SJCRH30 (cell line): ENCODE measurements at regions not wholly inside any gene's neighbourhood (a gene's known extent, or its start where the extent isn't known, plus 50 kb on each side); places are given as distances from the start of the nearest gene placed in this dataset.
"Not testable (repeated sequence)": the region's sequence is repeated elsewhere in the genome, so short reads cannot be mapped to it uniquely, and the experiment has no call there.

Experiments
- DNase-seq, 2 experiments: peaks; one replicate each; pipeline ENCODE4 v3.0.0-alpha.2; 2015 to 2020
- H3K27ac ChIP-seq: fragments of 250-450 bp; sonication (Bioruptor Pico); 2 replicates; pipeline ENCODE4 v1.5.1; 2020; ENCODE audit warnings: mild to moderate bottlenecking, moderate library complexity
- H3K27me3 ChIP-seq: fragments of 250-450 bp; sonication (Bioruptor Pico); 2 replicates; pipeline ENCODE4 v1.5.1; 2020; ENCODE audit warnings: mild to moderate bottlenecking, moderate library complexity
- H3K36me3 ChIP-seq: fragments of 250-450 bp; sonication (Bioruptor Pico); 2 replicates; pipeline ENCODE4 v1.5.1; 2020; ENCODE audit warnings: mild to moderate bottlenecking, moderate library complexity
- H3K4me1 ChIP-seq: fragments of 250-450 bp; sonication (Bioruptor Pico); 2 replicates; pipeline ENCODE4 v1.5.1; 2020; ENCODE audit warnings: mild to moderate bottlenecking, moderate library complexity
- H3K4me3 ChIP-seq: fragments of 250-450 bp; sonication (Bioruptor Pico); 2 replicates; pipeline ENCODE4 v1.5.1; 2020; ENCODE audit warnings: mild to moderate bottlenecking, moderate library complexity
- H3K9me3 ChIP-seq: fragments of 250-450 bp; sonication (Bioruptor Pico); replicated peaks from 2 replicates; pipeline ENCODE4 v1.5.1; 2020; ENCODE audit warnings: mild to moderate bottlenecking, moderate library complexity

DNA sequence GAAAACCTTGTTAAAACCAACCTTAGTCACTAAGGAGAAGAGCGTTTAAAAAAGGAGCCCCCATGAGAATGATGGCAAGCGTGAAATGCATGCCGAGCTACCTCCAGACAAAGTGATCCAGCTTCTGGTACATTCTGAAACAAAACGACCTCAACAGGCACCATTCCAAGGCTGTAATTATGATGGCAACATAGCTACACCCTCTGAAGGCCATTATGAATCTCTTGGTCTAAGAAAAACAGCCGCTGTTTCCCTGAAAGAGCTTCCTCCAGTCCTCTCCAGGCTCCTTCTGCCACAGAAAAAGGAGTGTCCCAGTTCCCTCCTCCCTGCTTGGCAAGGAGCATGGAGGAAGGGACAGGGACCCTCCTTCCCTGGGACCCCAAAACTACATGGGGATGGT, 50.0 kb upstream of the ABLIM1 start:
- Histone ChIP-seq H3K9me3 (no peaks in the 10 kb centered on the region), H3K27ac (no peak overlapping the region), H3K4me3 (no peak overlapping the region), H3K27me3 (no peaks in the 10 kb centered on the region), H3K4me1 (no peaks in the 10 kb centered on the region), H3K36me3 (no peaks in the 10 kb centered on the region)
- no peak for DNase-seq

DNA sequence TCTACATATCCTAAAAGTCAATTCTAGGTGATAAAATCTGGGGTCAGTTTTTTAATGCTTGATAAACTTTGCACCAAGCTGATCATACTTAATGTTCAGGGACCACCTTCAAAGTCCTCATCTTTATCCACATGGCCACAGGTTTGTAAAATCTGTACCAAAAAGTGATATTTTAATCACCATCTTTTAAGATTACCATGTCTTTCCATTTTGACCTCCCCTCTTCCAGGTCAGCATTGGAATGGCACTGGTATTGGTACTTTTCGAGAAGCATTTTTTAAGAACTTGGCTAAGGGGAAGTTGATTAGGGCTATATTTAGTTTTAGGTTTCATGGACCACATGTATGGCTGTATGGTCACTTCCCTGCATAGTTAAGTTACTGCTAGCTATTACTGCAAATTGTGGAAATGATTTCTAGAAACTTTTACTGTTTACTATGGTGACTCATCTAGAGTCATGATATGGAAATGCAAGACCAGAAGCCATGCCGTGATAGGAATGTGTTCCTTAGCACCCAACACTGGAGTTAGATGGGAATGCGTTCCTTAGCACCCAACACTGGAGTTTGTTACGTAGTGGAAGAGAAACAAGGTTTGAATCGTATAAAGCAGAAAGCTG, 50.8 kb upstream of the ABLIM1 start:
- no peak overlapping the region for H3K4me3 ChIP-seq
- H3K9me3 ChIP-seq, result no peaks in the 10 kb centered on the region
- H3K27ac ChIP-seq, result no peak overlapping the region
- no peak for DNase-seq
- H3K36me3 ChIP-seq, result no peaks in the 10 kb centered on the region
- H3K27me3 ChIP-seq, result no peaks in the 10 kb centered on the region
- H3K4me1 ChIP-seq, result peaks cover 4% of the 10 kb centered on the region

DNA sequence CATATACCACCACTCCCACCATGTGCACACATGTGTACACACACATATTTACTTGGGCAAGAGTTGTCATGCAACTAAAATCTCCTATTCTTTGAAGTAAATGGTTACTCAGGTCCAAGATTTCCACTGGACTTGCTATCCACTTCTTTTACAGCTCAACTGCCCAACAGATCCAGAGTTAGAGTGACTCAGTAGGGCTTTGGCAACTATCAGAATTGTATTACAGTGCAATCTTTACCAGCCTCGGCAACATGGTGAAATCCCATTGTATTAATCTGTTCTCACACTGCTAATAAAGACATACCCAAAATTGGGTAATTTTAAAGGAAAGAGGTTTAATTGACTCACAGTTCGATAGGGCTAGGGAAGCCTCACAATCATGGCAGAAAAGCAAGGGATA, 51.9 kb upstream of the ABLIM1 start:
- peaks cover 13% of the 10 kb centered on the region for H3K4me1 ChIP-seq
- no peak overlapping the region for H3K27ac ChIP-seq
- H3K4me3 ChIP-seq, result no peak overlapping the region
- DNase-seq, result no peak
- H3K27me3 ChIP-seq, result no peaks in the 10 kb centered on the region
- no peaks in the 10 kb centered on the region for H3K36me3 ChIP-seq
- no peaks in the 10 kb centered on the region for H3K9me3 ChIP-seq

DNA sequence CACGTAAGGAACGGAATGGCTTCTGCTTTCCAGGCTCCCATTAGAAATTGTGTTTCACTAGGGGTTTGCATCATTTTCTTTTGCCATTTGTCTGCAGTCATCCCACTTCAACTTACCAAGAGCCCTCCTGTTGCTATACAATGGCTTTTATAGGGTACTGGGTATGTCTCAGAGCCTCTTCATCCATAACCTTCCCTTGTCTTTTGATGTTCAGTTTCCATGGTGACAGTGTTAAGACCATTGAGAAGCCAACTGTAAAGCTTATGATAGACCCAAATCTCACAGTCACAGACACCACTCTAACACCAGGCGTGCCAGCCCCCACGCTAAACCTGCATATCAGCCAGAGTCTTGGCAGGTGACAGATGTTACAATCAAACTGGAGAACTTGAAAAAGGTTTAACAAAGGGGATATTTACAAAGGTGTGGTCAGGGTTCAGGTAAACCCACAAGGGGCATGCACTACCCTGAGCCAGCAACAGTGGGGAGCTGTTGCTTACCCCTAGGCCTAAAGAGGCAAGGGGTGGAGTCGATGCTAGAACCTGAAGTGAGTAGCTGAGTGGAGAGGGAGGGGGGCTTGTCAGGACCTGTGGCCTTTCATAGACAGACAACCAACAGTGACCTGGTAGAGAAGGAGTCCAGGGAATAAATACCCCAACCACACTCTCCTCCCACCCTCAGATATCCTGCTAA, 53.2 kb upstream of the ABLIM1 start:
- Histone ChIP-seq H3K36me3 (no peaks in the 10 kb centered on the region), H3K27me3 (no peaks in the 10 kb centered on the region), H3K4me3 (no peak overlapping the region), H3K4me1 (peaks cover 17% of the 10 kb centered on the region), H3K9me3 (no peaks in the 10 kb centered on the region), H3K27ac (no peak overlapping the region)
- DNase-seq, result no peak

DNA sequence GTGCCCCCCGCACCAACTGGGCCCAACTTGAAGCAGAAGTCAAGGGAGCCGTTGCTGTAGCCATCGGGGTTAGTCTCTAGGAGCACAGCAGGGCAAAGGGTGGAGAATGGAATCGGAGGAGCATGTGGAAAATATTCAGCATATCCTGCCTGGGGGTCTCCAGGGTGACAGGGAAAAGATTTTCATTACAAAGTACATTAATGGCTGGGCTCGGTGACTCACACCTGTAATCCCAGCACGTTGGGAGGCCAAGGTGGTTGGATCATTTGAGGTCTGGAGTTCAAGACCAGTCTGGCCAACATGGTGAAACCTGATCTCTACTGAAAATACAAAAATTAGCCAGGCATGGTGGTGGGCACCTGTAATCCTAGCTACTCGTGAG, 53.8 kb upstream of the ABLIM1 start:
- Histone ChIP-seq H3K4me1 (peaks cover 17% of the 10 kb centered on the region), H3K4me3 (no peak overlapping the region), H3K36me3 (no peaks in the 10 kb centered on the region), H3K27me3 (no peaks in the 10 kb centered on the region), H3K9me3 (no peaks in the 10 kb centered on the region), H3K27ac (no peak overlapping the region)
- DNase-seq, result no peak

DNA sequence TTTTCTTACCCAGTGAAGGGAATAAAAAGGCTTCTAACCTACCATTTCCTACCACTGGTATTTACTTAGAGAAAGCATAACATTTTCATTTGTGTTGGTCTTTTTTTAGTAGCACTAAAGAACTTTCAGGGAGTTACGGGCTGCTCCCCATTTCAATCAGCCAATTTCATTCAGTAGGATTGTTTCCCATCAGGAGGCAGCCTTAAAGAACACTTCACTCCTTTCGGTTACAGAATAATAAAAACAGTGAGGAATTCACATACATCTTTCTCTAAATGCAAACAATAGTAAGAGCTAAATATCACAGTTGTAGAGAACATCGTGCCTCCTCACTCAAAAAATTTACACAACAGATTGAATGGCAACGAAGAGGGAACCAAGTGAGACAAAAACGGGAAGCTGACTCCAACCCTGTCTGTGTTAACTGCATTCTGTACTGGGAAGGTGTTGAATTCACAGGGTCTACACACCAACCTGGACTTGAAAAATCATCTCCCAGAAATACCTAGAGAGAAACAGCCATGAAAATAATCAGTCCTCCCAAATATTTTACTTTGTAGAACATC, 55.5 kb upstream of the ABLIM1 start:
- no peak overlapping the region for H3K27ac ChIP-seq

DNA sequence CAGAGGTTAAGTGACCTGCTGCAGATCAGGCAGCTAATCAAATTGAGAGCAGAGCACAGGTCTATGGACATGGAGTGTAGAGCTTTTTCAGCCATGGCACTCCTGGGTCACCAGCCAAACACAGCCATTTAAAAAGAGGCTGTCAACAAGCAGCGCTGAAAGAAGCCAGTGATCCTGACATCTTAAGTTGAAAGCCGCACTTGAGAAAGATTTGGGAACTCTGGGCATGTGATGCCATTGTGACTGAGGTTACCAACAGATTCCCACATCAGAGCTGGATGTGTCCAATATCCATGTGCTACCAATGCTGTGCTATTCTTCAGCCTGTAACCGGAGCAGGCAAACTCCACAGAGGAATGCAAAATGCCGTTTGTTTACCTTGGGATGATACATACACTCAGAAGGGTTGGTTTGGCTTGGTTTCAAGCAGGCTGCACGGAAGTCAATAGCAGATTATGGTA, 56.2 kb upstream of the ABLIM1 start:
- Histone ChIP-seq H3K4me1 (peaks cover 19% of the 10 kb centered on the region), H3K27me3 (no peaks in the 10 kb centered on the region), H3K9me3 (no peaks in the 10 kb centered on the region), H3K36me3 (no peaks in the 10 kb centered on the region), H3K4me3 (no peak overlapping the region), H3K27ac (no peak overlapping the region)
- DNase-seq, result peak; percentile 75 to 86

More for the DNA sequence above, 55.5 kb upstream of the ABLIM1 start:
- H3K4me3 ChIP-seq, result no peak overlapping the region
- no peaks in the 10 kb centered on the region for H3K27me3 ChIP-seq
- DNase-seq, result no peak
- peaks cover 19% of the 10 kb centered on the region for H3K4me1 ChIP-seq
- H3K36me3 ChIP-seq, result no peaks in the 10 kb centered on the region
- H3K9me3 ChIP-seq, result no peaks in the 10 kb centered on the region

DNA sequence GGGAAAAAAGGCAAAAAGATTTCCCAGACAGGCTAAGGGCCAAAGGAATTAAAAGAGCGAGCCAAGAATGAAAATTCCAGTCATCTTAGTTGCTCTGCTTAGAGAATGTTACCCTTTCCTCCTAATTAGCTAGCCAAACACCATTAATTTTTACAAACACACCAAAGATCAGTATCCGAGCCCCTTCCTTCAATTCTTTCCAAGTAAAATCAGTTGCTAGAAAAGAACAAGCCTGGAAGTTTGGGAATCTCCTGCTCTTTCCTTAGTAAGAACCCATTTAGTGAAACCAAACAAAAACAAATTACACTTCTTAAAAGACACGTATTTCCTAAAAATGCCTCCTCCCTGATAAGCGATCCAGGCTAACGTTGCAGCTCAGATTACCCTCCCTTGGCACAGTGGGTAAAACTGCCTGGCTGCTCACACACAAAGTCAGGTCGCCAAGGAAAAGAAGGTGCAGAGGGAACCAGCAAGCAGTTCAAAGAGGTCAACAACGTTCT, 57.1 kb upstream of the ABLIM1 start:
- Histone ChIP-seq H3K4me1 (peaks cover 19% of the 10 kb centered on the region), H3K27ac (no peak overlapping the region), H3K9me3 (0 out of 2 replicates have a peak, but pooled peaks cover 4% of the 10 kb centered on the region), H3K27me3 (no peaks in the 10 kb centered on the region), H3K4me3 (no peak overlapping the region), H3K36me3 (no peaks in the 10 kb centered on the region)
- no peak for DNase-seq

DNA sequence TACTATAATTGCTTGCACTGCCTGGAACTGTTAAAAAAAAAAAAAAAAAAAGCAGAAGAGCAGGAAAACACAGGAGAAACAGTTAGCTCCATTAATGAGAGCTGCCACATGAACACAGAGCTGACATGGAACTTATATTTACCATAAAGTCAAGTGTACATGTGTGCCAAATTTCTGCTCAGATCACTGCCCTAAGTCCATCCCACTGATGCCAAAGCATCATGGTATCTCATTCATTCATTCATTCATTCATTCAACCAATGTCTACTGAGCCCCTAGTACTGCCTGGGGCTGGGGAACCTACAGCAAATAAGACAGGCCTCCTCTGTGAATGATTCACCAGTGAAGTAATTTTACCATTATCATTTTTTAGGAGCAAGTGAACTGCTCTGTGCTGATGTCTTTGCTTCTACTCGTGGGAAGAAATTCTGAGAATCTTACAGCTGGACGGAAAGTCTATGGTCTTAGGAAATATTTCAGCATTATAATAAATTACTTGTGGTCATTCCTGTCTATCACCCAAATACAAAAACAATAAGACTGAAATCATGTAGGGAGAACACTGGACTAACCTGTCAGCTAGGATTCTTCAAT, 58.8 kb upstream of the ABLIM1 start:
- H3K27ac ChIP-seq, result no peak overlapping the region
- no peak for DNase-seq
- 0 out of 2 replicates have a peak, but pooled peaks cover 4% of the 10 kb centered on the region for H3K9me3 ChIP-seq
- H3K4me1 ChIP-seq, result peaks cover 19% of the 10 kb centered on the region
- H3K4me3 ChIP-seq, result no peak overlapping the region
- no peaks in the 10 kb centered on the region for H3K36me3 ChIP-seq
- H3K27me3 ChIP-seq, result peaks cover 4% of the 10 kb centered on the region; the same call in 1 of the 2 replicates

DNA sequence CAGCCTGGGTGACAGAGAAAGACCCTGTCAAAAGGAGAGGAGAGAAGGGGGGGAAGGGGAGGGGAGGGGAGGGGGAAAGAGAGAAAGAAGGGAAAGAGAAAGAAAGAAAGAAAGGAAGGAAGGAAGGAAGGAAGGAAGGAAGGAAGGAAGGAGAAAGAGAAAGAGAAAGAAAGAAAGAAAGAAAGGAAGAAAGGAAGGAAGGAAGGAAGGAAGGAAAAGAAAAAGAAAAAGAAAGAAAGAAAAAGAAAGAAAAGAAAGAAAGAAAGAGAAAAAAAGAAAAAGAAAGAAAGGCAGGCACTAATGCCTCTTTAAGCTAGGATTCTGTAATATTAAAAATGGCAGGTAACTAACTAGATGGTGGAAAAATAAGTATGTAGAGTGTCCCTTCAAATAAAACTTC, 59.8 kb upstream of the ABLIM1 start:
- not testable (repeated sequence) for H3K4me3 ChIP-seq, DNase-seq, H3K36me3 ChIP-seq, H3K27ac ChIP-seq, H3K27me3 ChIP-seq, H3K9me3 ChIP-seq
- H3K4me1 ChIP-seq, result peaks cover 19% of the 10 kb centered on the region

DNA sequence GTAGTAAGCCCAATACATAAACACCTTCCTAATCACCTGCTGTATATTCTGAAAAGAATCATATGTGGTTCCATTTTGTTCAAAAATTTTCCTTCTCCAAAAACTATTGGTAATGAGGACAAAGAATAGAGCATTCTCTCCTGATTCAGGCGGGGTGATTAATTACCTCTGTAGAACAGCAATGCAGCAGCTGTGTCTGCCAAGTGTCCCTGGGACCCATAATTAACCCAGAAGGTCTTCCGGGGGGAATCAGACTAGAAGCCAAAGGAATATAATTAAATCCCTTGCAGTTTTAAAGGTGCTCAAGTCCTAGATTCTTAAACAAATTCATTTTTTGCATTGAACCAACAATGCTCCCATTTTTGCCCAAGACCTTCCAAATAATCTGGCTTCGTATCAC, 60.3 kb upstream of the ABLIM1 start:
- Histone ChIP-seq H3K4me3 (no peak overlapping the region), H3K27me3 (peaks cover 4% of the 10 kb centered on the region; the same call in 1 of the 2 replicates), H3K9me3 (0 out of 2 replicates have a peak, but pooled peaks cover 4% of the 10 kb centered on the region), H3K27ac (no peak overlapping the region), H3K4me1 (peaks cover 19% of the 10 kb centered on the region), H3K36me3 (no peaks in the 10 kb centered on the region)
- DNase-seq, result peak in 1 of 2 experiments; percentile 29

DNA sequence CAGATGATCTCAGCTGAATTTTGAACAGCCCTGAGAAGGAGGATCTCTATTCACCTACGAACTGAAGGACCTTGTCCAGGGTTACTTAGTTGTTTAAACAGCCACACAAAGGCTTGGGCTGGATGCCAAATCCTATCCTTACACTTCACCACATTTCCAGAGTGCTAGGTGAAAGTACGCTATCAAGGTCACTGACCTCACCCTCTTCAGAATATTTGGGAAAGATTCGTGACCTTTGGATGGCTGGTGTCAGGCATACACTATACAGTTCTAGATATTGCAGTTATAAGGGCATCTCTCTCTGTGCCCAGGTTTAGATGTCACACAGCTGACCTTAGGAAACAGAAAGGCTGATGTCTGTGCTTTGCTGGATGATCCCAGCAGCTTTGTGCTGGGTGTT, 61.2 kb upstream of the ABLIM1 start:
- Histone ChIP-seq H3K27ac (no peak overlapping the region), H3K4me3 (no peak overlapping the region), H3K27me3 (peaks cover 4% of the 10 kb centered on the region; the same call in 1 of the 2 replicates), H3K9me3 (0 out of 2 replicates have a peak, but pooled peaks cover 4% of the 10 kb centered on the region), H3K36me3 (no peaks in the 10 kb centered on the region), H3K4me1 (peaks cover 11% of the 10 kb centered on the region; the same call in 1 of the 2 replicates)
- no peak for DNase-seq

DNA sequence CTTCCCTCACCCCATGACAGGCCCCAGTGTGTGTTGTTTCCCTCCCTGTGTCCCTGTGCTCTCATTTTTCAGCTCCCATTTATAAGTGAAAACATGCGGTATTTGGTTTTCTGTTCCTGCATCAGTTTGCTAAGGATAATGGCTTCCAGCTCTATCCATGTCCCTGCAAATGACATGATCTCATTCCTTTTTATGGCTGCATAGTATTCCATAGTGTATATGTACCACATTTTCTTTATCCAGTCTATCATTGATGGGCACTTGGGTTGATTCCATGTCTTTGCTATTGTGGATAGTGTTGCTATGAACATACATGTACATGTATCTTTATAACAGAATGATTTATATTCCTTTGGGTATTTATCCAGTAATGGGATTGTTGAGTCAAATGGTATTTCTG, 61.9 kb upstream of the ABLIM1 start:
- H3K4me1 ChIP-seq, H3K4me3 ChIP-seq, H3K9me3 ChIP-seq, DNase-seq, H3K27ac ChIP-seq, H3K27me3 ChIP-seq, H3K36me3 ChIP-seq: not testable (repeated sequence)

DNA sequence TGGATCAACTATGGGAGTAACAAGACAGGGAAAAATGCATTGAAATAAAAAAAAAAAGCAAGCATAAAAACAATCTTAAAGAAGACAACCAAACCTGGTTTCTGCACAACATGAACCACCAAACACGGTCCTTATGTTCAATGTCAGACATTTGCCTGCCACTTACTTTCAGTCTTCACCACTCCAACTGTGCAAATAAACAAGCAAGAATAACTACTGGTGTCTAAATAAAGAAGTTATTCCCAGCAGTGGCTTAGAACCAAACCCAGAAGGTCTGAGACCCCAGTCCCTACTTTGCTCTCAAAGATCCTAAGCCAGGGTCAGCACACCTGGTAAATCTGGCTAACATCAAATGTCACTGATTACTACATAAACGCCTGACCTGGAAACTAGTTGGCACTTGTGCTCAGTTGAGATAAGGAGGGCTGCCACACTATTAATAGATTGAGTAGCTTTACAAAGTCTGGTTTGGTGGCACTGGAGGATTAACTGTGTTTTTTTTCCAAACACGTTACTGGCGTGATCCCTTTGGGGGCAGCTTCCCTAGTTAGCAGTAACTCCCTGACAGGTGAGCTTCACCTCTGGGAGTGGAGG, 62.7 kb upstream of the ABLIM1 start:
- no peaks in the 10 kb centered on the region for H3K36me3 ChIP-seq

More for the DNA sequence above, 62.7 kb upstream of the ABLIM1 start:
- Histone ChIP-seq H3K27me3 (peaks cover 4% of the 10 kb centered on the region; the same call in 1 of the 2 replicates), H3K27ac (no peak overlapping the region), H3K4me3 (no peak overlapping the region), H3K9me3 (0 out of 2 replicates have a peak, but pooled peaks cover 4% of the 10 kb centered on the region), H3K4me1 (0 out of 2 replicates have a peak, but pooled peaks cover 2% of the 10 kb centered on the region)
- DNase-seq, result no peak
